GM23338 (cell line): ENCODE measurements at regions not wholly inside any gene's neighbourhood (a gene's known extent, or its start where the extent isn't known, plus 50 kb on each side); places are given as distances from the start of the nearest gene placed in this dataset.
A peak's percentile ranks its signal among the peaks of the same experiment; 100 is the strongest.
"Not testable (repeated sequence)": the region's sequence is repeated elsewhere in the genome, so short reads cannot be mapped to it uniquely, and the experiment has no call there.

ENCODE experiments used
- ATAC-seq: fragments of 200-7000 bp; cut with Tn5 transposase; 3 replicates; pipeline ENCODE4 v1.9.1; 2020
- DNase-seq: peaks from one replicate; pipeline ENCODE4 v3.0.0-alpha.2; 2015; ENCODE audit warnings: low spot score
- H2AFZ ChIP-seq: fragments of 200-600 bp; sonication (generic); 2 replicates; pipeline ENCODE4 v1.8.0; 2016; ENCODE audit warnings: antibody characterized with exemption, mild to moderate bottlenecking, moderate library complexity
- H3F3A ChIP-seq: fragments of 200-600 bp; sonication (generic); replicated peaks from 2 replicates; pipeline ENCODE4 v1.8.0; 2017; ENCODE audit warnings: antibody characterized with exemption, mixed run types, low read depth
- H3K27ac ChIP-seq: fragments of 200-600 bp; sonication (generic); 2 replicates; pipeline ENCODE4 v1.6.1; 2016; ENCODE audit warnings: low read depth
- H3K27me3 ChIP-seq: fragments of 200-600 bp; sonication (generic); 2 replicates; pipeline ENCODE4 v1.8.0; 2016; ENCODE audit warnings: mild to moderate bottlenecking, mixed run types, moderate library complexity; ENCODE audit not compliant: insufficient read depth
- H3K36me3 ChIP-seq: fragments of 200-600 bp; sonication (generic); 2 replicates; pipeline ENCODE4 v1.8.0; 2016; ENCODE audit warnings: mild to moderate bottlenecking; ENCODE audit not compliant: insufficient read depth
- H3K4me1 ChIP-seq: fragments of 200-600 bp; sonication (generic); 2 replicates; pipeline ENCODE4 v1.8.0; 2016; ENCODE audit warnings: mild to moderate bottlenecking, moderate library complexity; ENCODE audit not compliant: insufficient read depth
- H3K4me2 ChIP-seq: fragments of 200-600 bp; sonication (generic); 2 replicates; pipeline ENCODE4 v1.7.1; 2017; ENCODE audit warnings: mixed run types
- H3K4me3 ChIP-seq: fragments of 200-600 bp; sonication (generic); 2 replicates; pipeline ENCODE4 v1.6.1; 2016; ENCODE audit warnings: mixed run types
- H3K79me2 ChIP-seq: fragments of 200-600 bp; sonication (generic); replicated peaks from 2 replicates; pipeline ENCODE4 v1.8.0; 2017; ENCODE audit warnings: mild to moderate bottlenecking; ENCODE audit not compliant: insufficient read depth
- H3K9me2 ChIP-seq: fragments of 200-600 bp; sonication (generic); 2 replicates; pipeline ENCODE4 v1.8.0; 2017; ENCODE audit not compliant: insufficient read depth
- H4K20me1 ChIP-seq: fragments of 200-600 bp; sonication (generic); replicated peaks from 2 replicates; pipeline ENCODE4 v1.8.0; 2017; ENCODE audit warnings: mild to moderate bottlenecking; ENCODE audit not compliant: insufficient read depth
- H3K27ac Mint-ChIP-seq: 2 replicates; pipeline ENCODE4 v1.8.0; 2020; ENCODE audit warnings: inconsistent platforms, mild to moderate bottlenecking, moderate library complexity, mixed read lengths
- H3K27me3 Mint-ChIP-seq: 3 replicates; pipeline ENCODE4 v1.8.0; 2022; ENCODE audit warnings: low read depth, mild to moderate bottlenecking, moderate library complexity, mixed read lengths, inconsistent platforms; ENCODE audit not compliant: insufficient read depth, poor library complexity
- H3K36me3 Mint-ChIP-seq: 3 replicates; pipeline ENCODE4 v1.8.0; 2021; ENCODE audit warnings: low read depth, mild to moderate bottlenecking, inconsistent platforms, moderate library complexity, mixed read lengths
- H3K4me1 Mint-ChIP-seq: 3 replicates; pipeline ENCODE4 v1.8.0; 2020; ENCODE audit warnings: mild to moderate bottlenecking, inconsistent platforms, mixed read lengths
- H3K4me3 Mint-ChIP-seq: 3 replicates; pipeline ENCODE4 v1.8.0; 2021; ENCODE audit warnings: moderate library complexity, mild to moderate bottlenecking, inconsistent platforms, mixed read lengths
- H3K9me3 Mint-ChIP-seq: 3 replicates; pipeline ENCODE4 v1.8.0; 2020; ENCODE audit warnings: moderate library complexity, mild to moderate bottlenecking, inconsistent platforms, mixed read lengths
- CREB1 ChIP-seq: fragments of 250-450 bp; sonication (Bioruptor Pico); IDR thresholded peaks from 2 replicates; pipeline ENCODE4 v1.5.0; 2020; ENCODE audit warnings: low read depth, mild to moderate bottlenecking, moderate library complexity
- CTCF ChIP-seq, 2 experiments: fragments of 200-600 bp in 1 of 2; sonication (generic) in 1 of 2; conservative IDR thresholded peaks; 2 replicates each; pipeline versions ENCODE4 v1.5.1 to v1.6.1; 2016 to 2017; ENCODE audit warnings: antibody characterized with exemption in 2 of 2, low read depth in 2 of 2, mild to moderate bottlenecking in 2 of 2, moderate library complexity in 1 of 2
- ETS1 ChIP-seq: IDR thresholded peaks from 2 replicates; pipeline ENCODE4 v1.6.1; 2016; ENCODE audit warnings: antibody characterized with exemption
- EZH2 ChIP-seq: fragments of 200-600 bp; sonication (generic); IDR thresholded peaks from one replicate; pipeline ENCODE4 v1.8.0; 2017; ENCODE audit warnings: antibody characterized with exemption, mild to moderate bottlenecking, low read depth; ENCODE audit not compliant: unreplicated experiment
- ZNF331 ChIP-seq: fragments of 250-450 bp; sonication (Bioruptor Pico); IDR thresholded peaks from 2 replicates; pipeline ENCODE4 v1.5.0; 2020; ENCODE audit warnings: low read depth, mild to moderate bottlenecking, moderate library complexity
- ZNF462 ChIP-seq: fragments of 250-450 bp; sonication (Bioruptor Pico); IDR thresholded peaks from 2 replicates; pipeline ENCODE4 v1.5.0; 2020; ENCODE audit warnings: mild to moderate bottlenecking, moderate library complexity

GRCh38 chr14:35952584-35952983 lies 126.4 kb downstream of the BRMS1L start (continued):
- no peak for TF ChIP-seq CTCF (conservative IDR thresholded peaks at IDR 0.05; ENCODE audit: low read depth in 2 of 2)

- Histone ChIP-seq H3F3A (no peaks in the 10 kb centered on the region), H3K4me1 (peaks cover 19% of the 10 kb centered on the region), H3K4me2 (no peak overlapping the region), H3K36me3 (no peaks in the 10 kb centered on the region), H3K79me2 (no peaks in the 10 kb centered on the region), H3K27ac (no peak overlapping the region), H3K4me3 (no peak overlapping the region), H2AFZ (no peak overlapping the region), H4K20me1 (no peaks in the 10 kb centered on the region), H3K27me3 (no peaks in the 10 kb centered on the region), H3K9me2 (no peaks in the 10 kb centered on the region)
- no peaks in the 10 kb centered on the region for H3K27me3 Mint-ChIP-seq
- no peaks in the 10 kb centered on the region for H3K9me3 Mint-ChIP-seq
- H3K4me3 Mint-ChIP-seq = no peak overlapping the region
- no peak overlapping the region for H3K27ac Mint-ChIP-seq
- peaks cover 23% of the 10 kb centered on the region for H3K4me1 Mint-ChIP-seq
- no peaks in the 10 kb centered on the region; the same call in 2 of the 3 replicates for H3K36me3 Mint-ChIP-seq
- peak; percentile 44 for DNase-seq
- no peak for TF ChIP-seq CREB1 (CRISPR knock-in tag)
- no peak for TF ChIP-seq ZNF331 (CRISPR knock-in tag)
- TF ChIP-seq EZH2 = no peak
- ATAC-seq = no peak
These were observed 123.9 kb downstream of the BRMS1L start for GRCh38 chr14:35949920-35950513.

GRCh38 chr14:35947983-35948382 lies 121.8 kb downstream of the BRMS1L start:
- H3K4me1 ChIP-seq = peaks cover 18% of the 10 kb centered on the region
- H2AFZ ChIP-seq, H3K79me2 ChIP-seq, H3K4me3 ChIP-seq, H3K9me2 ChIP-seq, H3K4me2 ChIP-seq, H3K4me3 Mint-ChIP-seq, H3K27ac Mint-ChIP-seq, H3F3A ChIP-seq, H3K36me3 Mint-ChIP-seq, H3K27me3 ChIP-seq, ATAC-seq, H3K36me3 ChIP-seq, H3K27me3 Mint-ChIP-seq, H3K9me3 Mint-ChIP-seq, H4K20me1 ChIP-seq, H3K27ac ChIP-seq, DNase-seq: not testable (repeated sequence)
- peaks cover 15% of the 10 kb centered on the region for H3K4me1 Mint-ChIP-seq

GRCh38 chr14:35944847-35945246 lies 118.7 kb downstream of the BRMS1L start:
- Histone ChIP-seq H3K4me1 (no peaks in the 10 kb centered on the region), H3K4me3 (no peak overlapping the region), H2AFZ (no peak overlapping the region; the same call in 1 of the 2 replicates), H3K4me2 (no peak overlapping the region), H3K27ac (no peak overlapping the region), H3F3A (no peaks in the 10 kb centered on the region), H4K20me1 (no peaks in the 10 kb centered on the region), H3K27me3 (peaks cover 4% of the 10 kb centered on the region; the same call in 1 of the 2 replicates), H3K36me3 (no peaks in the 10 kb centered on the region), H3K9me2 (no peaks in the 10 kb centered on the region), H3K79me2 (no peaks in the 10 kb centered on the region)
- H3K27me3 Mint-ChIP-seq = peaks cover 4% of the 10 kb centered on the region
- H3K27ac Mint-ChIP-seq = no peak overlapping the region
- no peaks in the 10 kb centered on the region for H3K9me3 Mint-ChIP-seq
- H3K4me3 Mint-ChIP-seq = no peak overlapping the region
- ATAC-seq = peak; percentile 98
- DNase-seq = peak; percentile 81
- no peaks in the 10 kb centered on the region; the same call in 2 of the 3 replicates for H3K36me3 Mint-ChIP-seq
- no peaks in the 10 kb centered on the region; the same call in 2 of the 3 replicates for H3K4me1 Mint-ChIP-seq
- TF ChIP-seq ETS1 (no peak), ZNF462 (CRISPR knock-in tag) (no peak)
